ENCODE measurements at regions not wholly inside any gene's neighbourhood (a gene's known extent, or its start where the extent isn't known, plus 50 kb on each side); places are given as distances from the start of the nearest gene placed in this dataset.

DNA sequence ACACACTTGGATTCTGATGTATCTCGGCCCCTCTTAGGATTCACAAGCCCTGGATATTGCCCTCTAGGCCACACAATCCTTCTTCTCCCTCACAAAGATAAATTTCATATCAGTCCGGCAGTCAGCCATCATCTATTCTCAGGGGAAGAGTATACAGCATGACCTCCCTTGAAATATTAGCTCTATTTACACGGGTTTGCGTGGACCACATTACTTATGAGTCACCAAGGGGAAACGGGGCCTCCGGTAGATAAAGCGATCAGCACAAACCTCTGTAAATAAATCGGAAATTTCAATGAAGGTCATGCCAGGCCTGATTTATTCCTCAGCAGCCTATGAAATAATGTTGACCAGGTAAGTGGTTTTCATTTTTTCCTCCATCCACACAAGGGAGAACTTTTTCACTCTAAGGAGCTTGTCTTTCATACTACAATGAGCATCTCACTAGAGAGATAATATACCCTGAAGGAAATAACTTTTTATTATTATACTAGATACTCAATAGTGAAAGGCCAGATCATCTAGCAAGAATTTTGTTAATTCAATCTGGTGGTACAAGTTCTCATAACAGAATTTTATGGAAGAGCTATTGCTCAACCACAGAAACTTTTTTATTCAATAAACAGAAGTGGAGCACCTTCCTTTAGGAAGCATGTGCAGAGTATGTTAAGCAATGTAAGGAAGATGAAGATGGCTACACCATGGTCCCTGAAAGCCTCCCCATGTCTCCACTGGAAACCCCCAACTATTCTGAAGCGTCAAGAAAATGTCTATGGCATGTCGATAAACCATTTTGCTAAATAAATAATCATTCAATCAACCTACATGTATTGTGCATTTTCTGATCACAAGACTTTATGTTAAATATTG lies 125.2 kb upstream of the PIK3C3 start:
- no peak for DNase-seq (ENCODE audit: low read depth)

DNA sequence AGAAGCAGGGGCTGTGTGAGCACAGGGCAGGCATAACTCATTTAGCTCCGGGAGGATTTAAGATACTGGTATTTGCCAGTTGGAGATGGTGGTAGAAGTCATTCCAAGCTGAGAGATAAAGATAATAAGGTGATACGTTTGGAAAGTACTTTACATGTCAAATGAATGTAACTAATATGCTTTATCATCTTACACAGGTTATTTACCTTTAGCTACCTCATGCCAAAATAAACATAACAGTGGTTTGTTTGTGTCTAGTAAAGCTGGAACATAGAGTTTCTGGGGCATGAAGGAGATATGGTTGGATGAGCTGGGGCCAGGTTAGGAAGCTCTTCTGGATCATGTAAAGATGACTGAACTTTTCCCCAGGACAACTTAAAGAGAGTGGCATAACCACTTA lies 126.9 kb upstream of the PIK3C3 start:
- DNase-seq (ENCODE audit: low read depth), result no peak

DNA sequence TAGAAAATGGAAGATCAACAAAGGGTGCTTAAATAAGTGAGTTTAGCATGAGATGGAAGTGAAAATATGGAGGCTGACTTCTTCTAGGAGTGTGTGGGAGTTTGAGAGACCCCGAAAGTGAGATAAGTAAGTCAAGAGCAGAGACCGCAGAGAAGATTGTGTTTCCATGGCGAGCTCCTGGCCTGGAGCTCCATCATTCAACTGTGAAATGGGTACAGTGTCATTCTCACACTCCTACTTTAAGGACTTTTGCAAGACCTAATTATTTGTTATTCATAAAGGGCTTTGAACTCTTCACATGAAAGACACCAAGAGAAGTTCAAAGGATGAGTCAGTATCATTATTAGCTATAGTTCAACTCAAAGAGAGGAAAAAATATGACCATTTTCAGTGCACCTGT lies 134.2 kb upstream of the PIK3C3 start:
- no peak for DNase-seq (ENCODE audit: low read depth)

DNA sequence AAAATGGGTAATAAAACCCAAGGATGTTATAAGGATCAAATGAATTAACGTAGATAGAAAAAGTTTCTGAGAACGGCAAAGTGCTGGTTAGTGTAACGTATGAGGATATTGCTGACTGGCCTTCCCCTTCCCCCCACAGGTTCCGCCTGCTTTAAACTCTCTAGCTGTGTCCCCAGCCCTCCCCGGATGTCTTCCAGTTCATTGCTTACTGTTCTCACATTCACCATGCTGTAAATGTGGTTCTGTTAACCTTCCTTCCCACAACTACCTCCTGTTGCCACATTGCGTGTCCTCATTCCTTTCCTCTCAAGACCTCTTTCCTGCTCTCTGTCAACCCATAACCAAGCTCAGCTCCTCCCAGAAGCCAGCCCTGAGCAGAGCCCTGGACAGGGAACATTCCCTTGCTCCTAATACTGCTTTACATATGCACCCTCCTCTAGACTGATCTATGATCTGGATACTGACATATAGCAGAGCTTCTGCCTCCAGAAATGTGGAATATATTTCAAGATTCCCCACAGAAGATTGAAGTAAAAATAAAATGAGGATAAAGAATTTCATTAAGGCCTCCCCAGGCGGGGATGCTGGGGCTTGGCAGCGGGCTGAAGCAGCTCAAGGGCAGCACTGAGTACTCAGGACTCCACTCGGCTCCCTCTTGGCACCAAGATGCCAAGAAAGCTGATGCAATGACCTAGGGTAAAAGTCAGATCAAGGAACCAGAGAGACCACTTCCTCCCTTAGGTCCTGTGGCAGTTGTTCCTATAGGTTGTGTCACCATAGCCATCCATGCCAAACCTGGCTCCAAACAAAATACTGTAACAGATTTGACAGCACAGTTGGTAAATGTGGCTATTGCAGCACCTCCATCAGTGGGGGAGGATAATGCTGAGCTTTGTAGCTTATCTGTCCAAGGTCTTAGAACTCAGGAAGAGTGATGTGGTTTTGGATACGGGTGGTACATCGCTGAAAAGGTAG lies 136.4 kb upstream of the PIK3C3 start:
- DNase-seq (ENCODE audit: low read depth), result no peak

DNA sequence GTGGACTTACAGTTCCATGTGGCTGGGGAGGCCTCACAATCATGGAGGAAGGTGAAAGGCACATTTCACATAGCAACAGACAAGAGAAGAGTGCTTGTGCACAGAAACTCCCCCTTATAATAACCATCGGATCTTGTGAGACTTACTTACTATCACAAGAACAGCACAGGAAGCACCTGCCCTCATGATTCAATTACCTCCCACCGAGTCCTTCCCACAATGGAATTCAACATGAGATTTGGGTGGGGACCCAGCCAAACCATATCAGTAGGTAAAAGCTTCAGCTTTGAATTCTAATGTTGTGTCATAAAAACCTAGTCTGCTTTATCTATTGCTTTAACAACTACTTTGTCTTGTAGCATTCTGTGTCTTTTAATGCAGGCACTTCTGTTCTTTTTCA lies 140.4 kb upstream of the PIK3C3 start:
- no peak for DNase-seq (ENCODE audit: low read depth)

DNA sequence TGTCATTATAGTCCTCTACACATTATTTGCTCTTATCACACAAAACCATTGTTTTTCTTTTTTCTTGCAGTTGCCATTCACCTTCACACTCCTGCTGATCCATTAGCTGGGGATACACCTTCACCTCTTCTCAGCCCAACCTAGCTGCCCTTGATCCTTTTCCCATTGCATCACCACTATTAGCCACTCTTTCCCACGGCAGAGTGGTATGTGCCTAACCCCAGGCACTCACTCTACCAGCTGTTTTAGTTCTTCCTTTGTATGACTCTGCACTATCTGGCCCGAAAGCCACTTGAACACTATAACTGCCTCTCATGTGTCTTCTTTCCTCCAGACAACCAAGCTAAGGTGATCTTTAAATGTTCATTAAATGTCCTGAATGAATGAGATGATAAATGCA lies 145.4 kb upstream of the PIK3C3 start:
- DNase-seq (ENCODE audit: low read depth), result no peak

DNA sequence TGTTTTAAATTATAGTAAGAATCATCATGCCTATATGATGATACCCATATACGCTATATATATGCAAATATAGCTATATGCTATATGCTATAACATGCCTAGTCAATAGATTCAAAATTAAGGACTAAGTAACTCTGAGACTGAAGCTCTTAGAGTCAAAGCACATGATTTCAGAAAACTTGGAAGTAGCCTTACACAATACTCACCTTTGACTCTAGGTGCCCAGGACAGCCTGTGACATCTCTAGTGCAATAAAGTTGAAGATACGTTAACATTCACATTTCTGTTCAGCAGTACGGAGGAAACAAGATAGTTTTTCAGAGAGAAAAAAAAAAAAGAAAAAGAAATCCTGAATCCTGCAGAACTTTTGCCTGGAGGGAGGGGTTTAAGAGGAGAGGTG lies 149.7 kb upstream of the PIK3C3 start:
- no peak for DNase-seq (ENCODE audit: low read depth)

DNA sequence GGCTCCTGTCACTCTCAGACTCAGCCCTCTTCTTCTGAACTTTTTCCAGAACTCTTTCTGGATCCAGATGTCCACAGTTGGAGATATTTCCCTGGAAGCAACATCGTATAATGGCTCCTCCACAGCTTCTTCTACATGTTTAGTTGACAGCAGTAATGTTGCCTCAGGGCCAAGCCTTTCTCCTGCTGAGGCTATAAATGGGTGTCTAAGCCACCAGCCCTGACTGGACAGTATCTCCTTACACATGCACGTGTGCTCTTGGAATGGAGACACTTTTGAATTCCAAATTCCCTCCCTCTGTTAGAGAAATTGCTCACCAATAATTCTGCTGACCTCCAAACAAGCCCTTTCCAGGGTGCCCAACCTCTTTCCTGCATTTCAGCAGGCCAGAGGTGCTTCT lies 156.2 kb upstream of the PIK3C3 start:
- DNase-seq (ENCODE audit: low read depth), result no peak

DNA sequence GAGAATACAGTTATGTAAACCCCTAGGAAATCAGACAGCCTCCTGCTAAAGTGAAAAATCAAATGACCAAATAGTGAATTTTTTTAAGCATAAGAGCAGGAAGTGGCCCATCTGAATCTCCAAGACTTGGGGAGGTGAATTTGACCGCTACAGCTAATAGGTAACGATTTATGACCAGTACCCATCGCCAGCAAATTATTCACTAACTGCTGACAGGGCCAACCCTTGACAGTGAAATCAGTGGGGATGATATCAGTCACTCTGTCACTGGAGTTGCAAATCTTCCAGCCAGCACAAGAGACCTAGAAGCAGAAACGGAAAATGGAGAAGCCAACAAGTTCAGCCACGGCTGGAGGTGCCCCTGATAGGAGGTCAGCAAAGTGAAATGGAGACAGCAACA lies 164.3 kb upstream of the PIK3C3 start:
- DNase-seq (ENCODE audit: low read depth), result no peak

DNA sequence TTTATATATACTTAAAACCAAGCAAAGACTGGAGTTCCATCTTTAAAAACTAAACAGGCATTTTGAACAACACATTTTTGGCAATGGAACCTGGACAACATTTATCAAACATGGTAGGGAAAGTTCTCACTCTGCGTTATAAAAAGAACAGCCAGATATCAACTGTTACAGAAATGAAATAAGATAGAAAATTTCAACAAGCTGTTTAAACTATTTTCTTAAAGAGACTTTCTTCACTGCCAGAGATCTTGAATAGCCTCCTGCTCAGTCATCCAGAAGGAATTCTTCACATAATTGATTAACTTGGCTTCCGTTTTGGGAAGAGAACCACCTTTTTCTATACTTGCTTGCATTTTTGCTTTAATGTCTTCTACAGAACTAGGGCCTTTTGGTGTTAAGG lies 166.0 kb upstream of the PIK3C3 start:
- DNase-seq (ENCODE audit: low read depth), result no peak

DNA sequence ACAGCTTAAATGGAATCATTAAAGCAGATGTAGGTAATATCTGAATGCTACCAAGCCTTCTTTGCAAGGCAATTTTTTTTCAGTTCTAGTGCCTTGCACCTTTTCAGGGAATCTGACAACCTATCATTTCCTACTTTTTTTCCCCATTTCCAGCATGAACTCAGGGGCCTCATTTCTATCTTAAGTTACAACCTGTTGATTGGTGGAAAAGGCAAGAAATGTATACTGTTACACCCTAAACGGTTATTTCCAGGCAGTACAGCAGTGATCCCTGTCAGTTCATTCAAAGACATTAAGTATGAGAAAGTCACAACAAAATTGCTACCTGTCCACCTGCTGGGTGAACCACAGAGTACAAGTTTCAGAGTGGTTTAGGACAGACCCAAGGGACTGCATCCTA lies 171.2 kb upstream of the PIK3C3 start:
- no peak for DNase-seq (ENCODE audit: low read depth)

DNA sequence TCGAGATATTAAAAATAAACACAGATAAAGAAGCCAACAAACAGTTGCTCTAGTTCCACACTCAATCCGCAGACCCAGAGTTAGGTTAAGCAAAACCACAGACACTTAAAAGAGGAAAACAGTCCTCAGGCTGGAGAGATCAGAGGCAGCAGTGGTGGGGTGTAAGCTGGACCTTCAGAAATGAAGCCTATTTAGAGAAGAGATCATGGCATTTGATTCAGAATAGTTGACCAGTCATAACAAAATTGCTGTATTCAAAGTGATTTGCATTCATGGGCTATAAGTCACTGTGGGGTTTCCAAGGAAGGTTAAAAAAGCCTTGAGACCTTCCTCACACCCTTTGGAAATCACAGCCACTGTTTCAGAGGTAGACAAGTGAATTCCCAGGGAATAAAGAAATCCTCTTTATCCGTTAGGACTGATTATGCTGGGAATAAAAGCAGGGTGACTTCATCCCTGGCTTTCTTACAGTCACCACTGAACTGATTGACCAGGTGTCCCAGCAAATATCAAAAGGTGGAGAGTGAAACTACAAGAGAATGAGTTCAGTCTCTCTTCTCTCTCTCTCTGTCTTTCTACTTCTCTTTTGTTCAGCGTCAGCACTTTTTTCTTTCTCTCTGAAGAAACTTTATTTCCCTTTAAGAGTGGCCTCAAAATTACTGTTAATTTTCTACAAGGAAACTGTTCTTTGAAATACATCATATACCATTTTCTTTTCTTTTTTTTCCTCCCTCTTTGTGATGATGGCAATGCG lies 171.8 kb upstream of the PIK3C3 start:
- no peak for DNase-seq (ENCODE audit: low read depth)

DNA sequence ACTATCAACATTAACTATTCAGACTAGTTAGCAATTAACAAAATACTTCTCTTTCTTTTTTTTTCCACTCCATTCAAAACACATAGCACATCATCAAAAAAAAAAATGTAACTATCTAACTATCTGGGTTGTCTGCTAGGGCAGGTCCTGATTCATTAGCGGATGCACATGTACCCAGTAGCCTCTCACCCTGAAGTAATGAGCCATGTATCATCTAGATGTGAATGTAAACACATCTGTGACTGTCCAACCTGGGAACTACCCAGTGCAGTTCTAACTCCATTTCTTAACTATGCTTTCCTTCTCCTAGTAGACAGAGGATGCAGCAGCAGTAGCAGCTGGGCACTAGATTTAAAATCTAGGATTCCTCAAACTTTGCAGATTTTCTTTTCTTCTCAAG lies 183.1 kb upstream of the PIK3C3 start:
- DNase-seq (ENCODE audit: low read depth), result no peak

DNA sequence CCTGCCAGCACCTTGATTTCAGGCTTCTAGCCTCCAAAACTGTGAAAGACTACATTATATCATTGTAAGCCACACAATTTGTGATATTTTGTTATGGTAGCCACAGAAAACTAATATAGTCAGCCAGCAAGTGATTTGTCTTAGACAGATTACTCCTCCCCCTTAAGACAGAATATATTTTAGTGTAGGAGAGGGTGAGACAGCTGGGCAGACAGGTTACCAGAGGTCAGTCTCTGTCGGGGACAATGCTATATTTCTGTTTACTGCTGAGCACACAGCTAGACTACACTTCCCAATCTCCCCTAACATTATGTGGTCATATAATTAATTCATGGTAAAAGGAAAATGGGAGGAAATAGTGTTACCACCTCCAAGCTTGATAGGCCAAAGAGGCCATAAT lies 185.8 kb upstream of the PIK3C3 start:
- no peak for DNase-seq (ENCODE audit: low read depth)

DNA sequence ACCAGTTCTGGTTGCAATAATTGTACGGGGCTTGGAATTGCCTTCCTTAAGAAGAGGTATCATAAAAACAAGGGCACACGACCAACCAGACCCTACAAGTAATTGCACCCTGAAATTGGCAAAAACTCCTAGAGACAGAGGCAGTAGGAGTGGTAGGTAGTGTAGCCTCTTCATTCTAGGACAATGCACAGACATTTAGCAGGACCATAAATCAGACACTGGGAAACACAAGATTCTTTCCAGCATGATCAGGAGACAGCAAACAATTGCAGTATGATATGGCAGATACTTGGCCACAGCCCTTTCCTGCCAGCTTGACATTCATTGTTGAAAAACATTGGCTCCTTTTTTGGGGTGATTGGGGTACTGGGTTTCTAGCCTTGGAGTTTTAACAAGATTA lies 186.6 kb upstream of the PIK3C3 start:
- DNase-seq (ENCODE audit: low read depth), result no peak

DNA sequence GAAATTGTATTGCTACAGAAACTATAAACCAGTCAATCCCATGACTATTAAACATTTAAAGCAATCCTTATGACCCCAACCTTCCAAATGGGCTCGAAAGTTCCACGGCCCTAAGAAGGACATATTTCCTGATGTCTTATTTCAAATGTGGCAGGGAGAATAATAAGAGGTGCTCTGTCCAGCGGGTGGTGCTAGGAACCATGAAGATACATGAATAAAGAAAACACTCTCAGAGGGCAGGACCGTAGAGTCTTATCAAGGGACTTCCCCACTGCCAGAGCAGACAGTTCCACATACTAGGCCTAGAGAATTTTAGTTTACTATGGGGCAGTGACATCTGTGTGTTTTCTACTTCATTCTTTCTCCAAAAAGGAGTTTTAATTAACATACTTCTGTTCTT lies 187.1 kb upstream of the PIK3C3 start:
- DNase-seq (ENCODE audit: low read depth), result no peak

DNA sequence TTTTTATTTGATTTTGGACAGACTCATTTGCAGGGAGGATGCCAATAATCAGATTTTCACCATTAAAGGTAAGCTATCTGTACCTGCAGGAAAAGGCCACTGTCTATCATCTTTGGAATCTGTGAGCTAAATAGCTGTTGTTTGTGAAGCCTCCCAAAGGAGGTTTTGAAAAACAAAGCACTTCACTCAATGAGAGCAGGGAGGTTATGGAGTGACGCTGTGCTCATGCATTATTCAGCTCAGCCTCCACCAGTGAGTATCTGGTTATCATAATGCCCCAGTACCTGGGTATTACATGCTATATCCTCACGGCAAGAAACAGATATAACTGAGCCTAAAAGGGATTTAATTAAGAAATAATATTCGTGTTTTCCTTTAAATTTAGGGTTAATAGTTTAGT lies 189.6 kb upstream of the PIK3C3 start:
- no peak for DNase-seq (ENCODE audit: low read depth)

DNA sequence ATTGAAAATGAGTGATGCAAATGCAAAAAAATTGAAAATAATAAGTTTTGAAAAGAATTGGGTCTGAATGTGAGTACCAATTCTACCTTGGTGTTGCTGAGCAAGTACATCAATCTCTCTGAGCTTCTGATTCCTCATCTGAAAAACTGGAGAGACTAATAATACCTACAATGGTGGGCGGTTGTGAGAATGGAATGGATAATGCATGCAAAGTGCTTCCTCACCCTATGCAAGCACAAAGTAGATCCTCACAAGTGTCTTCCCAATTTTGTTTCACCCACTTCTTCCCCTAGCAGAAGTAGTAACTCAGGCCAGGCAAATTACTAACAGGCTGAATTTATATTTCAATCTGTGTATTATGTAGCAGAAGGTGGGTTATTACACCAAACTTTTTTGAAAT lies 191.7 kb upstream of the PIK3C3 start:
- no peak for DNase-seq (ENCODE audit: low read depth)

DNA sequence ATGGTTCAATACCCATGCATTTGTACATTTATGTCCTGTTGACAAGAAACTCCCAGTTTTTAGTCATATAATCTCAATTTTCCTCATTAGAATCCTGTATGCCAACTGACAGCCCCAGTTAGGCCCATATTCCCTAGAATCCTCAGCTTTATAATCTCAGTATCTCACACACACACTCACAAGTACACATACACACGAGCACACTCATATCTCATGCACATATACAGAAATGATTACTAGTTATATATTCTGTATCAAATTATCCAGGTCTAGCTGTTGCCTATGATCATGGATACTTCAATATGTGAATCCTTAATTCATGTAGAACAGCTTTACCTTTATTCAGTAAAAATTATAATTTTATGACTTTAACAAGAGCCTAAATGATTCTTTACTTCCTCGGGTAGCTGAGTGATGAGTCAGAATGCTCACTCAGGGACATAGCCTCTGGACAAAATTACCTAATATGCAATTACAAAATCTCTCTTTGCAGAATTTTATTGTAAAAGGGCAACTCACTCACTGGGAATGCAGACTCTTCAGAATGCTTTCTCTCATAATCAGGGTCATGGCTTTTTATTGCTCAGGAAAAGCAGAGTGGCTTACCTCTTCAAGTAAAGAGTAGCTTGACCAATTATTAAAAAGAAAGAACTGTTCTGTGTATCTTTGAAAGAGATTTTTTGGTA lies 193.6 kb upstream of the PIK3C3 start:
- no peak for DNase-seq (ENCODE audit: low read depth)

DNA sequence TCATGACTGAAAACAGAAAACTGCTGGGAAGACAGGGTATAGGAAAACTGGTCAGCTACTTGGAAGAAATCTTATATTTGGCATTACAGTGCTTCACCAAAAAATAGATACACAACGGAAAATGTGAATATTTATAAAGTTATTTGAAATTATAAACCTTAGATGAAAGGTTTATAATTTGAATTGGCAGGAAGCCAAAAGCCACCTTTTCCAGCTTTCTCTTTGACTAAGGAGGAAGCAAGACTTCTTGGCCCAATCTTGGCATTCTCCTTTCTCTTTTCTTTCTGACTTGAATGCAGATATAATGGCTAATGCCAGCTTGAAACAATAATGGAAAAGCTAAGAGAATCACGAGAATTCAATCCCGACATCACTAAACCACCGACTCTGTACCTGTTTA lies 196.5 kb upstream of the PIK3C3 start:
- DNase-seq (ENCODE audit: low read depth), result no peak

DNA sequence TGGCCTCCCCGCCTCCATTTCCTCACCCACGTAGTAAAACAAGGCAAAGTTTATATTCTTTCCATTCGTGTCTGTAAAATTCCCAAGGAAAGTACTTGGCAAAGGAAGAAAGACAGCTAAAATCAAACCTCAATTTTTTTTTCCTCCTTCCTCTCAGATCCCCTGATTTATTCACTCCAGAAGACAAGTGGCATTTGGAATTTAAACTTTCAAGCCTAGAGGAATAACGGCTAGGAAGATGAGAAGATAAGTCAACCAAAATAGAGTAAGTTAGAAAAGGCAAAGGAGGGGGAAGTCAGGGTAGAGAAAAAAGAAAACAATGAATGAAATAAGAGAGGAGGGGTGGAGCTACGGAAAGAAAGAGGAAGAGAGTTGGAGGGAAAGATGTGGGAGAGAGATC lies 198.9 kb upstream of the PIK3C3 start:
- no peak for DNase-seq (ENCODE audit: low read depth)

DNA sequence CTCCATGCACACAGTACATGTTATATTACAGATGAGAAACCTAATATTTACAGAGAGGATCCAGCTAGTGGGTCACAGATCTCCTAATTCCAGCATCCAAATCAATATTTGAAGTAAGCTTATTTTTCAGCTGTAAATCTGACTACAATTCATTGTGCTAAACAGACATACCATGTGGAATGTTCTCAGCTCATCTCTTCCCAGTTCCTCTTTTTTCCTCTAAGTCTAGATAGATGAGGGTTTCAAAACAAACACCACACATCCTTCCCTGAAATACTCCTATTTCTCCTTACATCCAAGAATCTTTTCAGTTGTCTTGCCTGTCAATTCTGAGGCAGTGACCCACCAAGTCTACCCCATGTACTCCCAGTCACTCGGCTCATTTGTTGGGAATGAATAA lies 200.7 kb upstream of the PIK3C3 start:
- DNase-seq (ENCODE audit: low read depth), result no peak
